GM18508 (cell line): ENCODE measurements at regions not wholly inside any gene's neighbourhood (a gene's known extent, or its start where the extent isn't known, plus 50 kb on each side); places are given as distances from the start of the nearest gene placed in this dataset.
"Not testable (repeated sequence)": the region's sequence is repeated elsewhere in the genome, so short reads cannot be mapped to it uniquely, and the experiment has no call there.

Source experiments
- ATAC-seq: cut with Tn5 transposase; IDR thresholded peaks from one replicate; pipeline ENCODE4 v1.9.1; 2021; ENCODE audit warnings: moderate number of reproducible peaks; ENCODE audit not compliant: insufficient read depth, unreplicated experiment

DNA sequence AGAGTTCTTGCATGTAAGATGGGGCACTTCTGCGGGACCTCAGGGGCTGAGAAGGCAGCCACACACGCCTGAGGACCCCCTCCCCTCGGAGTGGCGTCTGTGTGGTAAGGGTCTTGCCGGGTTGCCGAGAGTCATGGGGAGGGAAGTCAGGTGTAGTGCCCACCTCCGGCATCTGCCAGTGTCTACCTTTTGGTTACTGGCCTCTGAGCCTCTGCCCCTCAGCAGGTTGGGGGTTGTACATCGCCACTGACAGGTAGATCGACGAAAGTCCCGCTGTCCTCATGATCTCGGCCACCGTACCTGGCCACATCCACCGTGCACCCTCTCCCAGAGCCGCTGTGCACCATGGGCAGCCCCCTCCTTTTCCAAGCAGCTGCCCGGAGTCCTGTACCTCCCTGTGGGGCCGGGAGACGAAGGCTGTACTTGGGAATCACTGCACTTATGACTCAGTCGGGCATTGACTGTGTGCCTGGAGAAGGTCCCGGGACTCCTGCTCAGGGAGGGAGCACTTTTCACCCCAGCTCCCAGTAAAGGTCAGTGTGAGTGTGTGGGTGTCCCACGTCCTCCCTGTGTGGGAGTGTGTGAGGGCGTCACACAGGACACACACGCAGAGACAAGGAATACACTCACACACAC is 332.4 kb upstream of the MYT1L start:
- no peak for ATAC-seq

- ATAC-seq, result no peak
Observed at GRCh38 chr2:2662847-2663356, 331.8 kb upstream of the MYT1L start.

DNA sequence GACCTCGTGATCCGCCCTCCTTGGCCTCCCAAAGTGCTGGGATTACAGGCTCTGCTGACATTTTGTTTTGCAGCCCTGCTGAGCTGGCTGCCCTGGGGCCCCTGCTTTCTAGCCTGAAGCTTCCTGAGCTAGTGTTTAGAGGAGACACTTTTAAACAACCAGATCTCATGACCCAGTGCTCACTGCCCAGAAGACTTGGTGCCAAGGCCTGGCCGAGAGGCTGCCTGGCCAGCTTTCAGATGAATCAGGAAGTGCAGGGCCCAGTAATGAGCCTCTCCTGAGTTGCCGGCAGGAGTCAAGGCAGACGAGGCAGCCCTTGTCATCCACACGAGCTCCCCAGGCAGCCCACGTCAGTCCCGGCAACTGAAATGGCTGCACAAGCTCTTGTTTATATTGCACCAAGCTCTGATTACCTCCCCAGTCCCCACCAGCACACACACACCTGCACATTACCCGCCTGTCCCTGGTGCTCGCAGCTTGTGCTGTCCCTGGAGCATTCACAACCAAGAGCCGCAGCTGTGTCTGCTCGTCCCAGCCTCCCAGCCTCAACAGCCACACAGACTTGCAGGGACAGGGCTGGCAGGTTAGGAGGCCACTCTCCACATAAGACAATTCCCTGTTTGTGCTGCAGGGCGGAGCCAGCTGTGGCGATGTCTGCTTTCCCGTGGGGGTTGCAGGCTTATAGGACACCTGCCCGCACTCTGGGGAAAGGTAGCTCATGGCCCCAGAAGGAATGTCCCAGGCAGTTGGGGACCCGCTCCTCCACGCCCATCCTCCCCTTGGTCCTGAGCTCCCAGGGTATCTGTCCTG is 331.2 kb upstream of the MYT1L start:
- ATAC-seq, result no peak

DNA sequence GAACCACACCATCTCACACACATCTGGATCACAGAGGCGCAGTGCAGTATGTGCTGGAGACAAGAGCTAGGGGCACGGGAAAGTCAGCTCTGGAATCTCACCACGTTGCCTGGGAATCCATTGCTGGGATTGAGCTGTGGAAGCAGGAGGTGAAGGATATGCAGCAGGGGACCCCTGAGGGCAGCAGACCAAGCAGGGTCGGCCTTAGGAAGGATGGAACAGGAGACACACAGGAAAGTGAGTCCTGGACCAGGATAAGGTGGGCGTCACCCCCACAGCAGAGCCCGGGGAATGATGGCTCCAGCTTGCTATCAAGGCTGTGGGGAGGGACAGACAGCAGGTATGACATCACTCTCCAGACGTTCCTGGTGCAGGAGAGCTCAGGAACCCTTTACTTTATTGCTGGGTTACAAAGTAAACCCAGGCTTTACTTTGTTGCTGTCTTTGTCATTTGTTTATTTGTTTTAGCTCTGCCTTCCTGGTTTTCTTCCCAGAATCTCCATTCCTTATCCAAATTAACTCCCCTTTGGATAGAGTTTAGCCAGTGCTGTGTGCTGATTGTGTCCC is 329.8 kb upstream of the MYT1L start:
- no peak for ATAC-seq

DNA sequence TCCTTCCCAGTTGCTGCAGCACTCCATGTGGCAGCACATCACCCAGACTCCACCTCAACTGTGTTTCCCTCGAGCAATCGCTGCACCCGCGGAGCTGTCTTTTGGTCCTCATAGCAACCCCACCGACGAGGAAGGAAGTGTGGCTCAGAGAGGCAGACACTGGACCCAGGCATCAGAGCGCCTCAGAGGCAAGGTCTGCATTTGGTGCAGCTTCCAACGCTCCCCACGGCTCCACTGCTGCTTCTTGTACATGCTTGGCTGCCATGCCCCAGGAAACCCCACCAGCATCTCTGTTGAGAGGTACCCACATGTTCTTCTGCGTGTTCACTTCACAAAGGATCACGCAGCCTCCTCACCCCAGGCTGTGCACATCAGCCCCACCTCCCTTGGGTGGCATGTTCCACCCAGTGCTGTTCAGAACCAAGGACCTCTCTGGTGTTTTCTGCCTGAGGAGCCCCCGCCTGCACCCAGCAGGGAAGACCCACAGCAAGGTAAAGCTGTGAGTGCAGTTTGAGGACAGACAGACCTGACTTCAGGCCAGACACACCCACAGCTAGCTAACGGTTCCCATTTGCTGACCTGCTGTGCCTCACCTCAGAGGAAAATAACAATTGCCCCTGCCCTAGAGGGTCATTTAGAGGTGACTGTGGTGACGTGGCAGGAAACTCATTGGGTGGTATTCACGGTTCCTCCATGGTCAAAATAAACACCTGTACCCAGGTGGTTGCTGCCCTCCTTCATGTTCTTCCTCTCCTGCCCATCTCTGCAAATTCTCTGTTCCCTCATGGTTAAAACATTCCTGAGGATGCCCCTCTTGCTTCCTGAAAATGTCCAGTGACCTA is 326.3 kb upstream of the MYT1L start:
- no peak for ATAC-seq

- no peak for ATAC-seq
Observed at GRCh38 chr2:2656115-2657011, 325.3 kb upstream of the MYT1L start.

- no peak for ATAC-seq
Observed at GRCh38 chr2:2655453-2656114, 324.5 kb upstream of the MYT1L start.

DNA sequence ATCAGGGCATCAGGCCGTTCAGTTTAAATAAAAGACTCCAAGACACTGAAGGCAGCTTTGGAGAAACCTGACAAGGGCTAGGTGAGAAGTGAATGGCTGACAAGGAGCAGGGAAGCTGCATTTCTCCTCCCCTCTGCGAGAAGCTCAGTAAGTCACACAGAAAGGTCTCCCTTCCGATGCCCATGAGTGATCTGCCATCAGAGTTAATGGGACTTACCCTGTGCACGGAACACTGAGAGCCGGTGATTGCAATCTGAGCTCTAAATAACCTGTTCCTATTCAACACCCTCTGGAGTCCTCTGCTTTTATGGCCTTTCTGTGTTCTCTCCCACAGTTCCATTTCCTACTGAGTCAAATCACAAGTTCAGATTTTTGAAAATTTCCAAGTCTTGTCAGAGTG is 322.2 kb upstream of the MYT1L start:
- ATAC-seq, result no peak

- no peak for ATAC-seq
Observed at GRCh38 chr2:2650608-2651375, 319.7 kb upstream of the MYT1L start.

DNA sequence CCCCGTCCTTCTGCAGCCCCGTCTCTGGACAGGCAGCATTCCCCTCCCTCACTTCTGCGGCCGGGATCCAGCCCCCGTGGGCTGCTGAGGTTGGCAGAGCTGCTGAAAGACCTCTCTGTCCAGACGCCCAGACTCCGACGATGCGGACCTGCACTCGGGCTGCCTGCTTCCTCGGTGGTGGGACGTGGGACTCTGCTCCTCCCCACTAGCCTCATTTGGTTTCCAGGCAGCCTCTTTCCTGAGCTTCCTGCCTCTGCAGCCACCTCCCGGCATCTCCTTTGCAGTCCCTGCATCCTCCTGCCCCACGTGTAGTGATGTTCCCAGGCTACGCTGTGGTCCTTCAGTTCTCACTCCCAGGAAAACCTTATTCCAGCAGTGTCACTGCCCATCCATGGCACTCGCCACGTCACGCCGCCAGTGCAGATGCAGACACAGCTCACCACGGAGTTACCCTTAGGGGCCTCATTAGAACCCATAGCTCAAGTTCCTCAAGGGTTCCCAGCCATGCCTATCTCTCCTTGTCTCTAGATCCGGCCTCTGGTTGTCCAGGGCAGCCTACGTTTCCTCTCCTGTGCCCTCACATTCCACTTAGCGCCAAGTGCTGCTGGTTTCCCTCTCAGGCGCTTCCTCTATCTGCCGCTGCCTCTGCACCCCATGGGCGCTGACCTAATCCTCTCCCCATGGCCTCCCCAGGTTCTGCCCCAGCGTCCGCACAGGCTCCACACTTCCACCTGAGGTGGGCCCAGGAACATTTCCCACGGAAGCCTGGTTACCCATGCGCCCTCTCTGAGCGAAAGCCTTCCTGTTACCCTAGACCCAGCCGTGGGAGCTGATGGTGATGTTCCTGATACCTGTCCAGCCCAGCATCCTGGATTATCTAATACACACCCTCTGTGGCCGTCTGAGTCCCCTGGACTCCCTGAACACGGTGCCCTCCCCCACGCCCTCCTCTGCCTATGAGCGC is 318.3 kb upstream of the MYT1L start:
- ATAC-seq, result no peak

GRCh38 chr2:2648094-2648493 is 317.0 kb upstream of the MYT1L start:
- ATAC-seq, result no peak

- ATAC-seq, result no peak
Observed at GRCh38 chr2:2647141-2647541, 316.1 kb upstream of the MYT1L start.

DNA sequence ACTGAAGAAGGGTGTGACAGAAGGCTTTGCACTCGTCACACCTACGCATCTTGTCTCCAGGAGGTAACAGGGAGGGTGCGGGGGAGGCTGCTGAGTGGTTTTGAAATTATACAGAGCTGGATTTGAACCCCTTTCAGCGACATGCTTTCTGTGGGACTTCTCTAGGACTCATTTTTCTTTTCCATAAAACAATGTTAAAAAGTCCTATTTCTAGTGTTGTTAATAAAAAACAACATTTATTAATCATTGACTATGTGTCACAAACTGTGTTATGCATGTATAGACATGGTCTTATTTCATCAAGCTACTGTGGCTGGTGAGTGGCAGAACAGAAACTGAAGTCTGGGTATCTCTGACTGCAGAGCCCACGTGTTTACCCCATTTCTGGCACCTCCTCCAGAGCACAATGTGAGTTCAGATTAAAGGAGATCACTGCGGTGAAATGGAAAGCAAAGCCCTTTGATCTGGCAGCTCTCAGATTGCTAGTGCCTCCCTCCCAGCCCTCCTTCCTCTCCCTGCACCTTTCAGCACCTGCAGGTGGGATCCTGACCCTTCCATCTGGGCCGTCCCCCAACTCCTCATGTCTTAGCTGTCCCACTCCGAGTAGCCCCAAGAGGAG is 315.5 kb upstream of the MYT1L start:
- ATAC-seq, result peak; percentile 85

DNA sequence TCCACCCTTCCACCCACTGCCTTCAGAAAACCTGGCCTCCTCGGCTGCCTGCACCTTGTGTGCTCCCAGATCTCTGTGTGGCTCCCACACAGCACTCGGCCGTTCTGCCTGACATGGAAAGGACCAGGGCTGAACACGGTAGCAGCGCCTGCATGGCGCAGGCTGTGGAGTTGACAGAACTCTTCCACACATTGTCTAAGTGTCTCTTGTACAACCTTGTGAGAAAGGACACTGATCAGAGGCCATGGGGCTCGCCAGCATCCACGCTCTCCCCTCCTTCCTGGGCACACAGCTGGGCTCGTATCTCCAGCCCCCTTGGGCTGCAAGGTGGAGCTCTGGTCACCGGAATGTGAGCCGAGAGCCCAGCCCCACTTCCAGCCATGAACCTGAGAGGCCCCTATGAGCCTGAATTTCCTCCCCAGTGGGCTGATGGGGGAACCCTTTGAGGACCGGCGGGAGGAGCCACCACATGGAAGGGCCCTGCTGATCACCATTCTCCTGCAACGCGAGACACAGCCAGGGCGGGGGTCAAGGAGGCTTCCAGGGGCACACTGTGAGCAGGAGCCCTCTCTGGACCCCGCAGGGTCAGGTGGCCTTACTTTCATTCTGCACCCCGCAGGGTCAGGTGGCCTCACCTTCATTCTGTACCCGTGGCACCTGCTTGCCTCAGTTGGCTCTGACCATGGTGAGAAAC is 314.2 kb upstream of the MYT1L start:
- ATAC-seq, result no peak

GRCh38 chr2:2644751-2645150 is 313.7 kb upstream of the MYT1L start:
- not testable (repeated sequence) for ATAC-seq

DNA sequence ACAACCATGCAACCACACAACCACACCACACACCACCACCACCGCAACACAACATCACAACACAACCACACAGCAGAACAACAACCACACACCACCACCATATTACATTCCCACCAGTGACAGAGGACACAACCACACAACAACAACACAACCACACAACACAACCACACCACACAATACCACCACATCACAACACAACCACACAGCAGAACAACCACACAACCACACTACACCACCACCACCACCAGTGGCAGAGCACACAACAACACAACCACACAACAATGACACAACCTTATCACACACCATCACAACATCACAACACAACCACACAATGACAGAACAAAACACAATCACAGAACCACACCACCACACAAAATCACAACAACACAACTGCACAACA is 313.0 kb upstream of the MYT1L start:
- ATAC-seq, result no peak
